Glutamatergic neuron (in vitro differentiated cells): ENCODE measurements at regions not wholly inside any gene's neighbourhood (a gene's known extent, or its start where the extent isn't known, plus 50 kb on each side); places are given as distances from the start of the nearest gene placed in this dataset.

Experiments used
- DNase-seq: peaks from one replicate; pipeline ENCODE4 v3.0.0; 2022
- H3K27ac Mint-ChIP-seq: one replicate; pipeline ENCODE4 v1.8.0; 2020; ENCODE audit warnings: mild to moderate bottlenecking, mixed read lengths, inconsistent platforms; ENCODE audit not compliant: unreplicated experiment
- H3K27me3 Mint-ChIP-seq: one replicate; pipeline ENCODE4 v1.8.0; 2020; ENCODE audit warnings: mild to moderate bottlenecking, moderate library complexity, mixed read lengths, inconsistent platforms; ENCODE audit not compliant: unreplicated experiment
- H3K36me3 Mint-ChIP-seq: one replicate; pipeline ENCODE4 v1.8.0; 2020; ENCODE audit warnings: mild to moderate bottlenecking, mixed read lengths, inconsistent platforms; ENCODE audit not compliant: unreplicated experiment
- H3K4me1 Mint-ChIP-seq: one replicate; pipeline ENCODE4 v1.8.0; 2020; ENCODE audit warnings: mild to moderate bottlenecking, low read depth, mixed read lengths, inconsistent platforms; ENCODE audit not compliant: unreplicated experiment
- H3K4me3 Mint-ChIP-seq: one replicate; pipeline ENCODE4 v1.8.0; 2020; ENCODE audit warnings: mild to moderate bottlenecking, mixed read lengths, inconsistent platforms; ENCODE audit not compliant: unreplicated experiment
- H3K9me3 Mint-ChIP-seq: one replicate; pipeline ENCODE4 v1.8.0; 2020; ENCODE audit warnings: mild to moderate bottlenecking, moderate library complexity, mixed read lengths, inconsistent platforms; ENCODE audit not compliant: unreplicated experiment
- CTCF ChIP-seq: fragments of 200-600 bp; sonication (generic); IDR thresholded peaks from one replicate; pipeline ENCODE4 v1.5.0; 2021; ENCODE audit not compliant: partially characterized antibody, unreplicated experiment

GRCh38 chr18:34287825-34288224 is 63.1 kb upstream of the NOL4 start:
- H3K4me3 Mint-ChIP-seq: no peak overlapping the region
- no peaks in the 10 kb centered on the region for H3K36me3 Mint-ChIP-seq
- H3K27ac Mint-ChIP-seq: no peak overlapping the region
- no peaks in the 10 kb centered on the region for H3K27me3 Mint-ChIP-seq
- no peak for TF ChIP-seq CTCF
- H3K9me3 Mint-ChIP-seq: no peaks in the 10 kb centered on the region
- DNase-seq: no peak
- no peaks in the 10 kb centered on the region for H3K4me1 Mint-ChIP-seq

DNA sequence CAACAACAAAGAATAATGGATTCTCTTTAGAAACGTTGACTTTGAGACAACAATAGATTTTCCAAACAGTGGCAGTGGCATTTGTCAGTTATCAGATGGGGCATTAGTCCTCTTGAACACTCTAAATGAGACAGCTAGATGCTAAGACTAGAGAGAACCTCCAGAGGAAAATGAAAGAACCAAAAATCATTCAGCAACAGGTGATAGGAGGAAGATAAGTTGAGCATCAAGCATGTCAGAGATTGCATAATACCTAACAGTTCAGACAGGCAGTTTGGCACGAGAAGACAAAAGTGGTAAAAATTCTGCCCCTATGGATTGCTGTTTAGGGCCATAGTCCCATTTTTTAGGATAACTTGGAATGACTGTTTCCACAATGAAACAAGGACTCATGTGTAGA is 67.9 kb upstream of the NOL4 start:
- no peak for TF ChIP-seq CTCF
- no peak for DNase-seq
- no peaks in the 10 kb centered on the region for H3K27me3 Mint-ChIP-seq
- H3K9me3 Mint-ChIP-seq: no peaks in the 10 kb centered on the region
- no peaks in the 10 kb centered on the region for H3K4me1 Mint-ChIP-seq
- no peak overlapping the region for H3K27ac Mint-ChIP-seq
- H3K4me3 Mint-ChIP-seq: no peak overlapping the region
- H3K36me3 Mint-ChIP-seq: no peaks in the 10 kb centered on the region

GRCh38 chr18:34297287-34297686 is 72.6 kb upstream of the NOL4 start:
- DNase-seq: no peak
- Mint-ChIP-seq H3K27me3 (no peaks in the 10 kb centered on the region), H3K36me3 (no peaks in the 10 kb centered on the region), H3K4me3 (no peak overlapping the region), H3K4me1 (no peaks in the 10 kb centered on the region), H3K9me3 (no peaks in the 10 kb centered on the region), H3K27ac (no peak overlapping the region)
- no peak for TF ChIP-seq CTCF

DNA sequence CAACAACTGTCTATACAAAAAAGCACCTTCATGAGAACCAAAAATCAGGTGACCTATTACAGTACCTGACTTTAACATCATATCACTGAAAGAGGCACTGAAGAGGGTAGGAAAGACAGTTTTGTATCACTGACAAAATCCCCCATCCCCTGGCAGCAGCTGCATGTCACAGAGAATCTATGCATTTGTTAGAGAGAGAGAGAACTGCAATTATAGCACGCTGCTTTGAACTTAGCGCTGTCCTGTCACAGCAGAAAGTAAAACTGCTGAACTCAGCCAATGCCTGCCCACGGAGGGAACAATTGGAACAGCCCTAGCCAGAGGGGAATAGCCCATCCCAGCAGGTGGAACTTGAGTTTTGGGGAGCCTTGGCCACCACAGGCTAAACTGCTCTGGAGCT is 75.1 kb upstream of the NOL4 start:
- no peak overlapping the region for H3K4me3 Mint-ChIP-seq
- H3K4me1 Mint-ChIP-seq: no peaks in the 10 kb centered on the region
- H3K27me3 Mint-ChIP-seq: no peaks in the 10 kb centered on the region
- TF ChIP-seq CTCF: no peak
- no peaks in the 10 kb centered on the region for H3K9me3 Mint-ChIP-seq
- DNase-seq: no peak
- no peaks in the 10 kb centered on the region for H3K36me3 Mint-ChIP-seq
- H3K27ac Mint-ChIP-seq: no peak overlapping the region

DNA sequence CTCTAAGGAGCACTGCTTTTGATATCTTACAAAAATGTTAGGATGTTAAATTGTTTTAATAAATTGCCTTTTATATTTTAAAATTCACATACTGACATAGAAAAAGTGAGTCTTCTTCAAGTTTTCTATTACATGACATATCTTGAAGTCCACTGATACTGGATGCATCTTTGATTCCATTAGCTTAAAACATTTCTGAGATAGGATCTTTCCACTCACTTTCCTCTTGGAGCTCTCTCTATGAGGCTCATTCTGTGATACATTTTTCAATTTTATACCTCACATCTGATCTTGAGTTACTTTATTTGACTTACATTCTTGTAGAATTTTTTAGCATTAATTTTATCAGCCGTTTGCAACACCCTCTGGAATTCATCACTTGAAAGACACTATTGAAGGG is 86.8 kb upstream of the NOL4 start:
- DNase-seq: no peak
- H3K27ac Mint-ChIP-seq: no peak overlapping the region
- H3K9me3 Mint-ChIP-seq: no peaks in the 10 kb centered on the region
- no peaks in the 10 kb centered on the region for H3K27me3 Mint-ChIP-seq
- H3K4me1 Mint-ChIP-seq: no peaks in the 10 kb centered on the region
- no peak overlapping the region for H3K4me3 Mint-ChIP-seq
- TF ChIP-seq CTCF: no peak
- H3K36me3 Mint-ChIP-seq: no peaks in the 10 kb centered on the region
